Gastroesophageal sphincter (tissue), 3 donors: ENCODE measurements at regions not wholly inside any gene's neighbourhood (a gene's known extent, or its start where the extent isn't known, plus 50 kb on each side); places are given as distances from the start of the nearest gene placed in this dataset.

Experiments used
- CTCF ChIP-seq, 4 experiments: fragments of 200-600 bp in 2 of 4; fragments of 450-650 bp in 2 of 4; sonication (generic) in 1 of 4; IDR thresholded peaks; one replicate each; pipeline ENCODE4 v1.5.1; 2017 to 2019; ENCODE audit warnings: antibody characterized with exemption in 4 of 4, mild to moderate bottlenecking in 2 of 4, moderate library complexity in 2 of 4
- EP300 ChIP-seq: sonication (generic); formaldehyde crosslinking; IDR thresholded peaks from one replicate; pipeline ENCODE4 v1.6.1; 2017; ENCODE audit warnings: antibody characterized with exemption, mild to moderate bottlenecking
- POLR2A ChIP-seq, 2 donors: fragments of 450-650 bp; IDR thresholded peaks; one replicate each; pipeline ENCODE4 v1.6.1; 2017; ENCODE audit warnings: antibody characterized with exemption in 2 of 2, mild to moderate bottlenecking in 2 of 2, moderate library complexity in 1 of 2
- POLR2AphosphoS5 ChIP-seq: sonication (generic); formaldehyde crosslinking; IDR thresholded peaks from one replicate; pipeline ENCODE4 v1.6.1; 2017; ENCODE audit warnings: antibody characterized with exemption

- TF ChIP-seq CTCF (IDR thresholded peaks at IDR 0.05), result no peak
- TF ChIP-seq POLR2AphosphoS5, result no peak
- TF ChIP-seq POLR2A (IDR thresholded peaks at IDR 0.05), result no peak
- TF ChIP-seq EP300, result no peak
Measured at GRCh38 chr7:51481421-51481820, 164.8 kb upstream of the COBL start.
